ENCODE measurements at regions not wholly inside any gene's neighbourhood (a gene's known extent, or its start where the extent isn't known, plus 50 kb on each side); places are given as distances from the start of the nearest gene placed in this dataset.
"Not testable (repeated sequence)": the region's sequence is repeated elsewhere in the genome, so short reads cannot be mapped to it uniquely, and the experiment has no call there.

- Histone ChIP-seq H3K27ac (ENCODE audit: insufficient read depth, low read length, poor library complexity, severe bottlenecking) (no peak overlapping the region), H3K9me3 (ENCODE audit: control insufficient read depth, low read length) (no peaks in the 10 kb centered on the region), H3K4me3 (ENCODE audit: insufficient read depth, low read depth, low read length, poor library complexity, severe bottlenecking) (no peak overlapping the region), H3K36me3 (ENCODE audit: control insufficient read depth, insufficient read depth, low read length) (no peaks in the 10 kb centered on the region), H3K4me1 (ENCODE audit: control insufficient read depth, insufficient read depth, low read length, poor library complexity, severe bottlenecking) (no peaks in the 10 kb centered on the region), H3K27me3 (replicated peaks; ENCODE audit: control insufficient read depth, insufficient read depth, low read length, poor library complexity, severe bottlenecking) (no peaks in the 10 kb centered on the region)
- DNase-seq: no peak
These were observed 395.8 kb downstream of the LNPK start for GRCh38 chr2:175606010-175606841.

- H3K27me3 ChIP-seq (replicated peaks; ENCODE audit: control insufficient read depth, insufficient read depth, low read length, poor library complexity, severe bottlenecking): no peaks in the 10 kb centered on the region
- no peaks in the 10 kb centered on the region for H3K4me1 ChIP-seq (ENCODE audit: control insufficient read depth, insufficient read depth, low read length, poor library complexity, severe bottlenecking)
- H3K27ac ChIP-seq (ENCODE audit: insufficient read depth, low read length, poor library complexity, severe bottlenecking): no peak overlapping the region
- no peak overlapping the region for H3K4me3 ChIP-seq (ENCODE audit: insufficient read depth, low read depth, low read length, poor library complexity, severe bottlenecking)
- H3K36me3 ChIP-seq (ENCODE audit: control insufficient read depth, insufficient read depth, low read length): no peaks in the 10 kb centered on the region
- H3K9me3 ChIP-seq (ENCODE audit: control insufficient read depth, low read length): no peaks in the 10 kb centered on the region
- no peak for DNase-seq
These were observed 396.4 kb downstream of the LNPK start for GRCh38 chr2:175605640-175606009.

- H3K27me3 ChIP-seq (replicated peaks; ENCODE audit: control insufficient read depth, insufficient read depth, low read length, poor library complexity, severe bottlenecking): no peaks in the 10 kb centered on the region
- H3K4me3 ChIP-seq (ENCODE audit: insufficient read depth, low read depth, low read length, poor library complexity, severe bottlenecking): no peak overlapping the region
- H3K36me3 ChIP-seq (ENCODE audit: control insufficient read depth, insufficient read depth, low read length): no peaks in the 10 kb centered on the region
- no peak for DNase-seq
- no peaks in the 10 kb centered on the region for H3K4me1 ChIP-seq (ENCODE audit: control insufficient read depth, insufficient read depth, low read length, poor library complexity, severe bottlenecking)
- H3K27ac ChIP-seq (ENCODE audit: insufficient read depth, low read length, poor library complexity, severe bottlenecking): no peak overlapping the region
- no peaks in the 10 kb centered on the region for H3K9me3 ChIP-seq (ENCODE audit: control insufficient read depth, low read length)
These were observed 400.1 kb downstream of the LNPK start for GRCh38 chr2:175601969-175602368.

- no peaks in the 10 kb centered on the region for H3K9me3 ChIP-seq (ENCODE audit: control insufficient read depth, low read length)
- DNase-seq: no peak
These were observed 401.9 kb downstream of the LNPK start for GRCh38 chr2:175599966-175600831.

GRCh38 chr2:175597286-175597685 lies 404.8 kb downstream of the LNPK start:
- no peak overlapping the region for H3K4me3 ChIP-seq (ENCODE audit: insufficient read depth, low read depth, low read length, poor library complexity, severe bottlenecking)
- no peaks in the 10 kb centered on the region for H3K9me3 ChIP-seq (ENCODE audit: control insufficient read depth, low read length)
- no peaks in the 10 kb centered on the region for H3K36me3 ChIP-seq (ENCODE audit: control insufficient read depth, insufficient read depth, low read length)
- no peaks in the 10 kb centered on the region for H3K27me3 ChIP-seq (replicated peaks; ENCODE audit: control insufficient read depth, insufficient read depth, low read length, poor library complexity, severe bottlenecking)
- no peak overlapping the region for H3K27ac ChIP-seq (ENCODE audit: insufficient read depth, low read length, poor library complexity, severe bottlenecking)
- no peaks in the 10 kb centered on the region for H3K4me1 ChIP-seq (ENCODE audit: control insufficient read depth, insufficient read depth, low read length, poor library complexity, severe bottlenecking)
- DNase-seq: no peak

More at GRCh38 chr2:175599966-175600831, 401.9 kb downstream of the LNPK start:
- H3K4me3 ChIP-seq (ENCODE audit: insufficient read depth, low read depth, low read length, poor library complexity, severe bottlenecking): no peak overlapping the region
- H3K27ac ChIP-seq (ENCODE audit: insufficient read depth, low read length, poor library complexity, severe bottlenecking): no peak overlapping the region
- H3K4me1 ChIP-seq (ENCODE audit: control insufficient read depth, insufficient read depth, low read length, poor library complexity, severe bottlenecking): no peaks in the 10 kb centered on the region
- no peaks in the 10 kb centered on the region for H3K27me3 ChIP-seq (replicated peaks; ENCODE audit: control insufficient read depth, insufficient read depth, low read length, poor library complexity, severe bottlenecking)
- H3K36me3 ChIP-seq (ENCODE audit: control insufficient read depth, insufficient read depth, low read length): no peaks in the 10 kb centered on the region

- Histone ChIP-seq H3K27ac (ENCODE audit: insufficient read depth, low read length, poor library complexity, severe bottlenecking) (no peak overlapping the region), H3K4me3 (ENCODE audit: insufficient read depth, low read depth, low read length, poor library complexity, severe bottlenecking) (no peak overlapping the region), H3K27me3 (replicated peaks; ENCODE audit: control insufficient read depth, insufficient read depth, low read length, poor library complexity, severe bottlenecking) (no peaks in the 10 kb centered on the region), H3K4me1 (ENCODE audit: control insufficient read depth, insufficient read depth, low read length, poor library complexity, severe bottlenecking) (no peaks in the 10 kb centered on the region), H3K36me3 (ENCODE audit: control insufficient read depth, insufficient read depth, low read length) (no peaks in the 10 kb centered on the region), H3K9me3 (ENCODE audit: control insufficient read depth, low read length) (no peaks in the 10 kb centered on the region)
- DNase-seq: no peak
These were observed 406.9 kb downstream of the LNPK start for GRCh38 chr2:175595139-175595538.

GRCh38 chr2:175593686-175594525 lies 408.2 kb downstream of the LNPK start:
- H3K4me3 ChIP-seq (ENCODE audit: insufficient read depth, low read depth, low read length, poor library complexity, severe bottlenecking); H3K27me3 ChIP-seq (replicated peaks; ENCODE audit: control insufficient read depth, insufficient read depth, low read length, poor library complexity, severe bottlenecking); DNase-seq; H3K9me3 ChIP-seq (ENCODE audit: control insufficient read depth, low read length); H3K36me3 ChIP-seq (ENCODE audit: control insufficient read depth, insufficient read depth, low read length); H3K27ac ChIP-seq (ENCODE audit: insufficient read depth, low read length, poor library complexity, severe bottlenecking); H3K4me1 ChIP-seq (ENCODE audit: control insufficient read depth, insufficient read depth, low read length, poor library complexity, severe bottlenecking): not testable (repeated sequence)

- not testable (repeated sequence) for H3K27ac ChIP-seq (ENCODE audit: insufficient read depth, low read length, poor library complexity, severe bottlenecking); H3K27me3 ChIP-seq (replicated peaks; ENCODE audit: control insufficient read depth, insufficient read depth, low read length, poor library complexity, severe bottlenecking); H3K4me3 ChIP-seq (ENCODE audit: insufficient read depth, low read depth, low read length, poor library complexity, severe bottlenecking); DNase-seq; H3K36me3 ChIP-seq (ENCODE audit: control insufficient read depth, insufficient read depth, low read length); H3K4me1 ChIP-seq (ENCODE audit: control insufficient read depth, insufficient read depth, low read length, poor library complexity, severe bottlenecking); H3K9me3 ChIP-seq (ENCODE audit: control insufficient read depth, low read length)
These were observed 406.7 kb upstream of the ATP5MC3 start for GRCh38 chr2:175588213-175588612.

- Histone ChIP-seq H3K4me3 (ENCODE audit: insufficient read depth, low read depth, low read length, poor library complexity, severe bottlenecking) (no peak overlapping the region), H3K27me3 (replicated peaks; ENCODE audit: control insufficient read depth, insufficient read depth, low read length, poor library complexity, severe bottlenecking) (no peaks in the 10 kb centered on the region), H3K27ac (ENCODE audit: insufficient read depth, low read length, poor library complexity, severe bottlenecking) (no peak overlapping the region), H3K36me3 (ENCODE audit: control insufficient read depth, insufficient read depth, low read length) (no peaks in the 10 kb centered on the region), H3K4me1 (ENCODE audit: control insufficient read depth, insufficient read depth, low read length, poor library complexity, severe bottlenecking) (no peaks in the 10 kb centered on the region), H3K9me3 (ENCODE audit: control insufficient read depth, low read length) (no peaks in the 10 kb centered on the region)
- no peak for DNase-seq
These were observed 404.0 kb upstream of the ATP5MC3 start for GRCh38 chr2:175585496-175585895.
